ENCODE measurements at regions not wholly inside any gene's neighbourhood (a gene's known extent, or its start where the extent isn't known, plus 50 kb on each side); places are given as distances from the start of the nearest gene placed in this dataset.

DNA sequence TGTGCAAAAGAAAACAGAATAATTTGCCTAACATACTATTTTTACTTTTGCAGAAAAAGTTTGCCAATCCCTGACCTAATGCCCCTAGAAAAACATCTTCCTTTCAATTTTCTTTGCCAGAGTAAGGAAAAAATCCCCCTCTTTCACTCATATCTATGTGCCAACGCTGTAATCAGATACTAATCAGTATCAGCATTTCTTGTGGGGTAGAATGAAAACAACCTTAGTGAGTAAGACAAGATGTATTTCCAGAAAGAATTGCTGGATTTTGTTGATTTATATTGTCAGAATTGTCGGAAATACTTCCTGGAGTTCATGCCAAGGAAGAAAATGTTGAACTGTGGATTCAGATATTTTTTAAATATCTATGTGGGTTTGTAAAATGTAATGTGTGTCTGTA, 1893.8 kb downstream of the NCAM2 start:
- TF ChIP-seq, protein P1, sequence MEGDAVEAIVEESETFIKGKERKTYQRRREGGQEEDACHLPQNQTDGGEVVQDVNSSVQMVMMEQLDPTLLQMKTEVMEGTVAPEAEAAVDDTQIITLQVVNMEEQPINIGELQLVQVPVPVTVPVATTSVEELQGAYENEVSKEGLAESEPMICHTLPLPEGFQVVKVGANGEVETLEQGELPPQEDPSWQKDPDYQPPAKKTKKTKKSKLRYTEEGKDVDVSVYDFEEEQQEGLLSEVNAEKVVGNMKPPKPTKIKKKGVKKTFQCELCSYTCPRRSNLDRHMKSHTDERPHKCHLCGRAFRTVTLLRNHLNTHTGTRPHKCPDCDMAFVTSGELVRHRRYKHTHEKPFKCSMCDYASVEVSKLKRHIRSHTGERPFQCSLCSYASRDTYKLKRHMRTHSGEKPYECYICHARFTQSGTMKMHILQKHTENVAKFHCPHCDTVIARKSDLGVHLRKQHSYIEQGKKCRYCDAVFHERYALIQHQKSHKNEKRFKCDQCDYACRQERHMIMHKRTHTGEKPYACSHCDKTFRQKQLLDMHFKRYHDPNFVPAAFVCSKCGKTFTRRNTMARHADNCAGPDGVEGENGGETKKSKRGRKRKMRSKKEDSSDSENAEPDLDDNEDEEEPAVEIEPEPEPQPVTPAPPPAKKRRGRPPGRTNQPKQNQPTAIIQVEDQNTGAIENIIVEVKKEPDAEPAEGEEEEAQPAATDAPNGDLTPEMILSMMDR (conservative IDR thresholded peaks at IDR 0.05): no peak
- no peak for TF ChIP-seq EZH2 (IDR thresholded peaks at IDR 0.05; ENCODE audit: low read depth)
